GM12892 (cell line): ENCODE measurements at regions not wholly inside any gene's neighbourhood (a gene's known extent, or its start where the extent isn't known, plus 50 kb on each side); places are given as distances from the start of the nearest gene placed in this dataset.
"Not testable (repeated sequence)": the region's sequence is repeated elsewhere in the genome, so short reads cannot be mapped to it uniquely, and the experiment has no call there.

ENCODE experiments used
- POLR2A ChIP-seq: IDR thresholded peaks from 2 replicates; pipeline ENCODE4 v1.6.1; 2011; ENCODE audit warnings: low read depth, low read length, control low read depth
- POLR2AphosphoS5 ChIP-seq: IDR thresholded peaks from 2 replicates; pipeline ENCODE4 v1.6.1; 2011; ENCODE audit warnings: low read depth, low read length, control low read depth
- TAF1 ChIP-seq: IDR thresholded peaks from 2 replicates; pipeline ENCODE4 v1.6.1; 2011; ENCODE audit warnings: low read depth, mild to moderate bottlenecking, control low read depth, low read length, borderline replicate concordance

DNA sequence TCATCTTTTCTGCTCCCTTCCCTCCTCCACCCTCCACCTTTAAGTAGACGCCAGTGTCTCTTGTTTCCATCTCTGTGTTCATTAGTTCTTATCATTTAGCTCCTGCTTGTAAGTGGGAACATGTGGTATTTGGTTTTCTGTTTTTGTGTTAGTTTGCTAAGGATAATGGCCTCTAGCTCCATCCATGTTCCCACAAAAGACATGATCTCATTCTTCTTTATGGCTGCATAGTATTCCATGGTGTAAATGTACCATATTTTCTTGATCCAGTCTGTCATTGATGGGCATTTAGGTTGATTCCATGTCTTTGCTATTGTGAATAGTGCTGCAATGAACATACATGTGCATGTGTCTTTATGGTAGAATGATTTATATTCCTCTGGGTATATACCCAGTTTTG is 236.5 kb downstream of the SOCS6 start:
- TF ChIP-seq POLR2AphosphoS5, POLR2A, TAF1: not testable (repeated sequence)
